Esophagus squamous epithelium (tissue), 4 donors: ENCODE measurements at regions not wholly inside any gene's neighbourhood (a gene's known extent, or its start where the extent isn't known, plus 50 kb on each side); places are given as distances from the start of the nearest gene placed in this dataset.

Experiments used
- POLR2A ChIP-seq, 4 donors: fragments of 450-650 bp; IDR thresholded peaks; one replicate each; pipeline ENCODE4 v1.6.1; 2017; ENCODE audit warnings: antibody characterized with exemption in 4 of 4, mild to moderate bottlenecking in 4 of 4, moderate library complexity in 3 of 4
- TF ChIP-seq, protein P1 (sequence below), 6 experiments: fragments of 450-650 bp in 4 of 6; fragments of 200-600 bp in 2 of 6; sonication (generic) in 2 of 6; IDR thresholded peaks; one replicate each; pipeline ENCODE4 v1.5.1; 2016 to 2019; ENCODE audit warnings: antibody characterized with exemption in 6 of 6, mild to moderate bottlenecking in 4 of 6, moderate library complexity in 4 of 6

- TF ChIP-seq, protein P1, sequence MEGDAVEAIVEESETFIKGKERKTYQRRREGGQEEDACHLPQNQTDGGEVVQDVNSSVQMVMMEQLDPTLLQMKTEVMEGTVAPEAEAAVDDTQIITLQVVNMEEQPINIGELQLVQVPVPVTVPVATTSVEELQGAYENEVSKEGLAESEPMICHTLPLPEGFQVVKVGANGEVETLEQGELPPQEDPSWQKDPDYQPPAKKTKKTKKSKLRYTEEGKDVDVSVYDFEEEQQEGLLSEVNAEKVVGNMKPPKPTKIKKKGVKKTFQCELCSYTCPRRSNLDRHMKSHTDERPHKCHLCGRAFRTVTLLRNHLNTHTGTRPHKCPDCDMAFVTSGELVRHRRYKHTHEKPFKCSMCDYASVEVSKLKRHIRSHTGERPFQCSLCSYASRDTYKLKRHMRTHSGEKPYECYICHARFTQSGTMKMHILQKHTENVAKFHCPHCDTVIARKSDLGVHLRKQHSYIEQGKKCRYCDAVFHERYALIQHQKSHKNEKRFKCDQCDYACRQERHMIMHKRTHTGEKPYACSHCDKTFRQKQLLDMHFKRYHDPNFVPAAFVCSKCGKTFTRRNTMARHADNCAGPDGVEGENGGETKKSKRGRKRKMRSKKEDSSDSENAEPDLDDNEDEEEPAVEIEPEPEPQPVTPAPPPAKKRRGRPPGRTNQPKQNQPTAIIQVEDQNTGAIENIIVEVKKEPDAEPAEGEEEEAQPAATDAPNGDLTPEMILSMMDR (IDR thresholded peaks at IDR 0.05): no peak
- no peak for TF ChIP-seq POLR2A (IDR thresholded peaks at IDR 0.05)
Observed at GRCh38 chr2:83899271-83899670, 559.8 kb downstream of the SUCLG1 start.
